NCI-H510A treated with DMSO at 0.1 percent for 48 hours (cell line): ENCODE measurements at regions not wholly inside any gene's neighbourhood (a gene's known extent, or its start where the extent isn't known, plus 50 kb on each side); places are given as distances from the start of the nearest gene placed in this dataset.
"Not testable (repeated sequence)": the region's sequence is repeated elsewhere in the genome, so short reads cannot be mapped to it uniquely, and the experiment has no call there.

Experiments
- DNase-seq: peaks from one replicate; lab custom pipeline; 2025; lab: John Stamatoyannopoulos, UW

- DNase-seq = no peak
Measured at GRCh38 chr4:38470735-38471262, 193.2 kb upstream of the KLF3 start.

GRCh38 chr4:38482696-38483095, 181.3 kb upstream of the KLF3 start:
- DNase-seq = no peak

- not testable (repeated sequence) for DNase-seq
Measured at GRCh38 chr4:38483628-38484027, 180.4 kb upstream of the KLF3 start.

GRCh38 chr4:38489011-38489861, 174.8 kb upstream of the KLF3 start:
- DNase-seq = no peak

- DNase-seq = no peak
Measured at GRCh38 chr4:38489924-38490639, 173.9 kb upstream of the KLF3 start.

GRCh38 chr4:38490753-38491446, 173.1 kb upstream of the KLF3 start:
- DNase-seq = no peak

GRCh38 chr4:38491854-38492478, 172.0 kb upstream of the KLF3 start:
- DNase-seq = no peak

GRCh38 chr4:38493066-38493465, 170.9 kb upstream of the KLF3 start:
- no peak for DNase-seq

GRCh38 chr4:38495446-38495845, 168.6 kb upstream of the KLF3 start:
- no peak for DNase-seq

- no peak for DNase-seq
Measured at GRCh38 chr4:38497121-38497520, 166.9 kb upstream of the KLF3 start.

- DNase-seq = no peak
Measured at GRCh38 chr4:38499101-38499500, 164.9 kb upstream of the KLF3 start.

- no peak for DNase-seq
Measured at GRCh38 chr4:38500433-38500832, 163.6 kb upstream of the KLF3 start.

- no peak for DNase-seq
Measured at GRCh38 chr4:38501698-38502097, 162.3 kb upstream of the KLF3 start.

GRCh38 chr4:38503689-38504395, 160.2 kb upstream of the KLF3 start:
- DNase-seq = no peak

- DNase-seq = no peak
Measured at GRCh38 chr4:38504396-38504715, 159.6 kb upstream of the KLF3 start.

GRCh38 chr4:38509551-38509950, 154.4 kb upstream of the KLF3 start:
- no peak for DNase-seq

GRCh38 chr4:38510201-38510600, 153.8 kb upstream of the KLF3 start:
- no peak for DNase-seq

- no peak for DNase-seq
Measured at GRCh38 chr4:38511702-38512101, 152.3 kb upstream of the KLF3 start.

- DNase-seq = peak; percentile 27
Measured at GRCh38 chr4:38512840-38513239, 151.2 kb upstream of the KLF3 start.

- DNase-seq = peak; percentile 51
Measured at GRCh38 chr4:38514465-38515146, 149.4 kb upstream of the KLF3 start.

GRCh38 chr4:38516190-38516589, 147.8 kb upstream of the KLF3 start:
- peak; percentile 43 for DNase-seq
